WTC11 (cell line): ENCODE measurements at regions not wholly inside any gene's neighbourhood (a gene's known extent, or its start where the extent isn't known, plus 50 kb on each side); places are given as distances from the start of the nearest gene placed in this dataset.

Experiments
- ATAC-seq: fragments of 200-7000 bp; cut with Tn5 transposase; 2 replicates; pipeline ENCODE4 v1.10.0; 2021; ENCODE audit warnings: mild to moderate bottlenecking, moderate library complexity
- CTCF ChIA-PET: fragments of 300-600 bp; sonication (Branson Sonifier 250); formaldehyde crosslinking; loops from one replicate; lab custom pipeline; 2021; ENCODE audit warnings: antibody characterized with exemption; lab: Charles Lee
- POLR2A ChIA-PET: fragments of 350-600 bp; sonication (Branson Sonifier 250); formaldehyde crosslinking; loops from one replicate; lab custom pipeline; 2021; ENCODE audit warnings: antibody characterized with exemption; lab: Charles Lee
- DNase-seq: peaks from one replicate; pipeline ENCODE4 v3.0.0; 2021; ENCODE audit warnings: low spot score
- H3K27ac Mint-ChIP-seq: 2 replicates; pipeline ENCODE4 v1.8.0; 2021; ENCODE audit warnings: mixed read lengths
- H3K27me3 Mint-ChIP-seq: 2 replicates; pipeline ENCODE4 v1.8.0; 2021; ENCODE audit warnings: low read depth, mild to moderate bottlenecking, moderate library complexity, mixed read lengths
- H3K36me3 Mint-ChIP-seq: 2 replicates; pipeline ENCODE4 v1.8.0; 2021; ENCODE audit warnings: mixed read lengths
- H3K4me1 Mint-ChIP-seq: 2 replicates; pipeline ENCODE4 v1.8.0; 2022; ENCODE audit warnings: mixed read lengths
- H3K4me3 Mint-ChIP-seq: 2 replicates; pipeline ENCODE4 v1.8.0; 2021; ENCODE audit warnings: mild to moderate bottlenecking, moderate library complexity, mixed read lengths
- H3K9me3 Mint-ChIP-seq: 2 replicates; pipeline ENCODE4 v1.8.0; 2021; ENCODE audit warnings: mixed read lengths
- CREB1 ChIP-seq: sonication (generic); formaldehyde crosslinking; IDR thresholded peaks from 2 replicates; pipeline ENCODE4 v1.8.0; 2023; ENCODE audit warnings: mild to moderate bottlenecking, missing genetic modification reagents
- GRHL2 ChIP-seq: fragments of 250-450 bp; sonication (Bioruptor Pico); IDR thresholded peaks from 2 replicates; pipeline ENCODE4 v1.8.0; 2022; ENCODE audit warnings: mild to moderate bottlenecking, moderate library complexity; ENCODE audit not compliant: insufficient replicate concordance, severe bottlenecking
- GTF2I ChIP-seq: fragments of 250-450 bp; sonication (Bioruptor Pico); conservative IDR thresholded peaks from 2 replicates; pipeline ENCODE4 v1.4.0; 2021; ENCODE audit warnings: mild to moderate bottlenecking
- JUN ChIP-seq: sonication (generic); formaldehyde crosslinking; IDR thresholded peaks from 2 replicates; pipeline ENCODE4 v1.8.0; 2023; ENCODE audit warnings: mild to moderate bottlenecking, missing genetic modification reagents
- KAT7 ChIP-seq: sonication (generic); formaldehyde crosslinking; IDR thresholded peaks from 2 replicates; pipeline ENCODE4 v1.8.1; 2023; ENCODE audit warnings: missing genetic modification reagents, mild to moderate bottlenecking, borderline replicate concordance
- MXD4 ChIP-seq: fragments of 250-450 bp; sonication (Bioruptor Pico); IDR thresholded peaks from 2 replicates; pipeline ENCODE4 v1.8.0; 2021; ENCODE audit warnings: mild to moderate bottlenecking, moderate library complexity, borderline replicate concordance
- MYBL2 ChIP-seq: sonication (generic); formaldehyde crosslinking; IDR thresholded peaks from 2 replicates; pipeline ENCODE4 v1.8.1; 2023; ENCODE audit warnings: mild to moderate bottlenecking, moderate library complexity, missing genetic modification reagents
- NR1H2 ChIP-seq: sonication (generic); formaldehyde crosslinking; IDR thresholded peaks from 2 replicates; pipeline ENCODE4 v1.9.0; 2021; ENCODE audit warnings: mild to moderate bottlenecking, moderate library complexity, missing genetic modification reagents
- ZBTB21 ChIP-seq: sonication (generic); formaldehyde crosslinking; IDR thresholded peaks from 2 replicates; pipeline ENCODE4 v1.8.1; 2023; ENCODE audit warnings: mild to moderate bottlenecking, missing genetic modification reagents, borderline replicate concordance
- ZNF121 ChIP-seq: sonication (generic); formaldehyde crosslinking; IDR thresholded peaks from 2 replicates; pipeline ENCODE4 v1.8.0; 2023; ENCODE audit warnings: missing genetic modification reagents
- ZNF219 ChIP-seq: sonication (generic); formaldehyde crosslinking; IDR thresholded peaks from 2 replicates; pipeline ENCODE4 v1.8.0; 2023; ENCODE audit warnings: missing genetic modification reagents, mild to moderate bottlenecking, borderline replicate concordance
- ZNF317 ChIP-seq: sonication (generic); formaldehyde crosslinking; IDR thresholded peaks from 2 replicates; pipeline ENCODE4 v1.8.1; 2023; ENCODE audit warnings: low read depth, mild to moderate bottlenecking, moderate library complexity, missing genetic modification reagents, borderline replicate concordance
- TF ChIP-seq, protein P1 (sequence below): fragments of 250-450 bp; sonication (Bioruptor Pico); IDR thresholded peaks from 2 replicates; pipeline ENCODE4 v1.9.0; 2021; ENCODE audit warnings: mild to moderate bottlenecking
- TF ChIP-seq, protein P2 (sequence below): sonication (generic); formaldehyde crosslinking; IDR thresholded peaks from 2 replicates; pipeline ENCODE4 v1.8.1; 2023; ENCODE audit warnings: mild to moderate bottlenecking, missing genetic modification reagents, borderline replicate concordance
- TF ChIP-seq, protein P3 (sequence below): sonication (generic); formaldehyde crosslinking; IDR thresholded peaks from 2 replicates; pipeline ENCODE4 v1.8.1; 2023; ENCODE audit warnings: mild to moderate bottlenecking, missing genetic modification reagents
- TF ChIP-seq, protein P4 (sequence below): fragments of 250-450 bp; sonication (Bioruptor Pico); IDR thresholded peaks from 2 replicates; pipeline ENCODE4 v1.8.0; 2021; ENCODE audit warnings: mild to moderate bottlenecking
- TF ChIP-seq, protein P5 (sequence below): fragments of 250-450 bp; sonication (Bioruptor Pico); IDR thresholded peaks from 2 replicates; pipeline ENCODE4 v2.1.2; 2022; ENCODE audit warnings: mild to moderate bottlenecking, moderate library complexity
- TF ChIP-seq, protein P6 (sequence below): sonication (generic); formaldehyde crosslinking; IDR thresholded peaks from 2 replicates; pipeline ENCODE4 v1.8.1; 2022; ENCODE audit warnings: mild to moderate bottlenecking, missing genetic modification reagents, moderate library complexity, borderline replicate concordance
- TF ChIP-seq, protein P7 (sequence below): sonication (generic); formaldehyde crosslinking; IDR thresholded peaks from 2 replicates; pipeline ENCODE4 v1.8.1; 2022; ENCODE audit warnings: mild to moderate bottlenecking, moderate library complexity, missing genetic modification reagents

DNA sequence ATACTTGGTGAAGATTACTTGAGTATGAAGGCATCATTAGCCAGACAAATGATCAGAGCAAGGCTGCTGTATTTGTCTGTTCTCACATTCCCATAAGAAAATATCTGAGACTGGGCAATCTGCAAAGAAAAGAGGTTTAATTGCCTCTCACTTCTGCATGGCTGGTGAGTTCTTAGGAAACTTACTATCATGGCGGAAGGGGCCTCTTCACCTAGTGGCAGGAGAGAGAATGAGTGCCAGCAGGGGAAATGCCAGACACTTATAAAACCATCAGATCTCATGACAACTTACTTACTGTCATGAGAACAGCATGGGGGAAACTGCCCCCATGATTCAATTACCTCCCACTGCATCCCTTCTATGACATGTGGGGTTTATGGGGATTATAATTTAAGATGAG lies 452.3 kb downstream of the GALR1 start:
- Mint-ChIP-seq H3K36me3 (no peaks in the 10 kb centered on the region), H3K27me3 (no peaks in the 10 kb centered on the region; the same call in 1 of the 2 replicates), H3K27ac (no peak overlapping the region), H3K4me1 (no peaks in the 10 kb centered on the region), H3K4me3 (no peak overlapping the region), H3K9me3 (no peaks in the 10 kb centered on the region; the same call in 1 of the 2 replicates)
- ATAC-seq (no peak), DNase-seq (no peak)
- TF ChIP-seq KAT7 (CRISPR knock-in tag) (no peak), GRHL2 (CRISPR knock-in tag) (no peak), JUN (CRISPR knock-in tag) (no peak), NR1H2 (CRISPR knock-in tag) (no peak), MYBL2 (no peak), ZNF121 (CRISPR knock-in tag) (no peak), ZNF317 (CRISPR knock-in tag) (no peak), ZBTB21 (no peak), ZNF219 (CRISPR knock-in tag) (no peak), MXD4 (no peak), CREB1 (CRISPR knock-in tag) (no peak), GTF2I (CRISPR knock-in tag) (no peak)
- TF ChIP-seq, protein P1, sequence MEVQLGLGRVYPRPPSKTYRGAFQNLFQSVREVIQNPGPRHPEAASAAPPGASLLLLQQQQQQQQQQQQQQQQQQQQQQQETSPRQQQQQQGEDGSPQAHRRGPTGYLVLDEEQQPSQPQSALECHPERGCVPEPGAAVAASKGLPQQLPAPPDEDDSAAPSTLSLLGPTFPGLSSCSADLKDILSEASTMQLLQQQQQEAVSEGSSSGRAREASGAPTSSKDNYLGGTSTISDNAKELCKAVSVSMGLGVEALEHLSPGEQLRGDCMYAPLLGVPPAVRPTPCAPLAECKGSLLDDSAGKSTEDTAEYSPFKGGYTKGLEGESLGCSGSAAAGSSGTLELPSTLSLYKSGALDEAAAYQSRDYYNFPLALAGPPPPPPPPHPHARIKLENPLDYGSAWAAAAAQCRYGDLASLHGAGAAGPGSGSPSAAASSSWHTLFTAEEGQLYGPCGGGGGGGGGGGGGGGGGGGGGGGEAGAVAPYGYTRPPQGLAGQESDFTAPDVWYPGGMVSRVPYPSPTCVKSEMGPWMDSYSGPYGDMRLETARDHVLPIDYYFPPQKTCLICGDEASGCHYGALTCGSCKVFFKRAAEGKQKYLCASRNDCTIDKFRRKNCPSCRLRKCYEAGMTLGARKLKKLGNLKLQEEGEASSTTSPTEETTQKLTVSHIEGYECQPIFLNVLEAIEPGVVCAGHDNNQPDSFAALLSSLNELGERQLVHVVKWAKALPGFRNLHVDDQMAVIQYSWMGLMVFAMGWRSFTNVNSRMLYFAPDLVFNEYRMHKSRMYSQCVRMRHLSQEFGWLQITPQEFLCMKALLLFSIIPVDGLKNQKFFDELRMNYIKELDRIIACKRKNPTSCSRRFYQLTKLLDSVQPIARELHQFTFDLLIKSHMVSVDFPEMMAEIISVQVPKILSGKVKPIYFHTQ, result no peak
- TF ChIP-seq, protein P2, sequence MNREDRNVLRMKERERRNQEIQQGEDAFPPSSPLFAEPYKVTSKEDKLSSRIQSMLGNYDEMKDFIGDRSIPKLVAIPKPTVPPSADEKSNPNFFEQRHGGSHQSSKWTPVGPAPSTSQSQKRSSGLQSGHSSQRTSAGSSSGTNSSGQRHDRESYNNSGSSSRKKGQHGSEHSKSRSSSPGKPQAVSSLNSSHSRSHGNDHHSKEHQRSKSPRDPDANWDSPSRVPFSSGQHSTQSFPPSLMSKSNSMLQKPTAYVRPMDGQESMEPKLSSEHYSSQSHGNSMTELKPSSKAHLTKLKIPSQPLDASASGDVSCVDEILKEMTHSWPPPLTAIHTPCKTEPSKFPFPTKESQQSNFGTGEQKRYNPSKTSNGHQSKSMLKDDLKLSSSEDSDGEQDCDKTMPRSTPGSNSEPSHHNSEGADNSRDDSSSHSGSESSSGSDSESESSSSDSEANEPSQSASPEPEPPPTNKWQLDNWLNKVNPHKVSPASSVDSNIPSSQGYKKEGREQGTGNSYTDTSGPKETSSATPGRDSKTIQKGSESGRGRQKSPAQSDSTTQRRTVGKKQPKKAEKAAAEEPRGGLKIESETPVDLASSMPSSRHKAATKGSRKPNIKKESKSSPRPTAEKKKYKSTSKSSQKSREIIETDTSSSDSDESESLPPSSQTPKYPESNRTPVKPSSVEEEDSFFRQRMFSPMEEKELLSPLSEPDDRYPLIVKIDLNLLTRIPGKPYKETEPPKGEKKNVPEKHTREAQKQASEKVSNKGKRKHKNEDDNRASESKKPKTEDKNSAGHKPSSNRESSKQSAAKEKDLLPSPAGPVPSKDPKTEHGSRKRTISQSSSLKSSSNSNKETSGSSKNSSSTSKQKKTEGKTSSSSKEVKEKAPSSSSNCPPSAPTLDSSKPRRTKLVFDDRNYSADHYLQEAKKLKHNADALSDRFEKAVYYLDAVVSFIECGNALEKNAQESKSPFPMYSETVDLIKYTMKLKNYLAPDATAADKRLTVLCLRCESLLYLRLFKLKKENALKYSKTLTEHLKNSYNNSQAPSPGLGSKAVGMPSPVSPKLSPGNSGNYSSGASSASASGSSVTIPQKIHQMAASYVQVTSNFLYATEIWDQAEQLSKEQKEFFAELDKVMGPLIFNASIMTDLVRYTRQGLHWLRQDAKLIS (CRISPR knock-in tag), result no peak
- TF ChIP-seq, protein P3, sequence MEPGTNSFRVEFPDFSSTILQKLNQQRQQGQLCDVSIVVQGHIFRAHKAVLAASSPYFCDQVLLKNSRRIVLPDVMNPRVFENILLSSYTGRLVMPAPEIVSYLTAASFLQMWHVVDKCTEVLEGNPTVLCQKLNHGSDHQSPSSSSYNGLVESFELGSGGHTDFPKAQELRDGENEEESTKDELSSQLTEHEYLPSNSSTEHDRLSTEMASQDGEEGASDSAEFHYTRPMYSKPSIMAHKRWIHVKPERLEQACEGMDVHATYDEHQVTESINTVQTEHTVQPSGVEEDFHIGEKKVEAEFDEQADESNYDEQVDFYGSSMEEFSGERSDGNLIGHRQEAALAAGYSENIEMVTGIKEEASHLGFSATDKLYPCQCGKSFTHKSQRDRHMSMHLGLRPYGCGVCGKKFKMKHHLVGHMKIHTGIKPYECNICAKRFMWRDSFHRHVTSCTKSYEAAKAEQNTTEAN (CRISPR knock-in tag), result no peak
- TF ChIP-seq, protein P4, sequence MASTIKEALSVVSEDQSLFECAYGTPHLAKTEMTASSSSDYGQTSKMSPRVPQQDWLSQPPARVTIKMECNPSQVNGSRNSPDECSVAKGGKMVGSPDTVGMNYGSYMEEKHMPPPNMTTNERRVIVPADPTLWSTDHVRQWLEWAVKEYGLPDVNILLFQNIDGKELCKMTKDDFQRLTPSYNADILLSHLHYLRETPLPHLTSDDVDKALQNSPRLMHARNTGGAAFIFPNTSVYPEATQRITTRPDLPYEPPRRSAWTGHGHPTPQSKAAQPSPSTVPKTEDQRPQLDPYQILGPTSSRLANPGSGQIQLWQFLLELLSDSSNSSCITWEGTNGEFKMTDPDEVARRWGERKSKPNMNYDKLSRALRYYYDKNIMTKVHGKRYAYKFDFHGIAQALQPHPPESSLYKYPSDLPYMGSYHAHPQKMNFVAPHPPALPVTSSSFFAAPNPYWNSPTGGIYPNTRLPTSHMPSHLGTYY (CRISPR knock-in tag), result no peak
- TF ChIP-seq, protein P5, sequence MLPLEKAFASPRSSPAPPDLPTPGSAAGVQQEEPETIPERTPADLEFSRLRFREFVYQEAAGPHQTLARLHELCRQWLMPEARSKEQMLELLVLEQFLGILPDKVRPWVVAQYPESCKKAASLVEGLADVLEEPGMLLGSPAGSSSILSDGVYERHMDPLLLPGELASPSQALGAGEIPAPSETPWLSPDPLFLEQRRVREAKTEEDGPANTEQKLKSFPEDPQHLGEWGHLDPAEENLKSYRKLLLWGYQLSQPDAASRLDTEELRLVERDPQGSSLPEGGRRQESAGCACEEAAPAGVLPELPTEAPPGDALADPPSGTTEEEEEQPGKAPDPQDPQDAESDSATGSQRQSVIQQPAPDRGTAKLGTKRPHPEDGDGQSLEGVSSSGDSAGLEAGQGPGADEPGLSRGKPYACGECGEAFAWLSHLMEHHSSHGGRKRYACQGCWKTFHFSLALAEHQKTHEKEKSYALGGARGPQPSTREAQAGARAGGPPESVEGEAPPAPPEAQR (CRISPR knock-in tag), result no peak
- TF ChIP-seq, protein P6, sequence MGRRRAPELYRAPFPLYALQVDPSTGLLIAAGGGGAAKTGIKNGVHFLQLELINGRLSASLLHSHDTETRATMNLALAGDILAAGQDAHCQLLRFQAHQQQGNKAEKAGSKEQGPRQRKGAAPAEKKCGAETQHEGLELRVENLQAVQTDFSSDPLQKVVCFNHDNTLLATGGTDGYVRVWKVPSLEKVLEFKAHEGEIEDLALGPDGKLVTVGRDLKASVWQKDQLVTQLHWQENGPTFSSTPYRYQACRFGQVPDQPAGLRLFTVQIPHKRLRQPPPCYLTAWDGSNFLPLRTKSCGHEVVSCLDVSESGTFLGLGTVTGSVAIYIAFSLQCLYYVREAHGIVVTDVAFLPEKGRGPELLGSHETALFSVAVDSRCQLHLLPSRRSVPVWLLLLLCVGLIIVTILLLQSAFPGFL (CRISPR knock-in tag), result no peak
- TF ChIP-seq, protein P7, sequence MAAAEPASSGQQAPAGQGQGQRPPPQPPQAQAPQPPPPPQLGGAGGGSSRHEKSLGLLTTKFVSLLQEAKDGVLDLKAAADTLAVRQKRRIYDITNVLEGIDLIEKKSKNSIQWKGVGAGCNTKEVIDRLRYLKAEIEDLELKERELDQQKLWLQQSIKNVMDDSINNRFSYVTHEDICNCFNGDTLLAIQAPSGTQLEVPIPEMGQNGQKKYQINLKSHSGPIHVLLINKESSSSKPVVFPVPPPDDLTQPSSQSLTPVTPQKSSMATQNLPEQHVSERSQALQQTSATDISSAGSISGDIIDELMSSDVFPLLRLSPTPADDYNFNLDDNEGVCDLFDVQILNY (CRISPR knock-in tag), result no peak
- ChIA-PET CTCF (interaction anchor here (0.6 to 1.1 kb wide), 10 partner anchors 9 to 780 kb away, joined by 3 to 8 read pairs (median 4); no protein-coding TSS in a partner anchor), POLR2A (no interaction called here)
